ENCODE measurements at regions not wholly inside any gene's neighbourhood (a gene's known extent, or its start where the extent isn't known, plus 50 kb on each side); places are given as distances from the start of the nearest gene placed in this dataset.
"Not testable (repeated sequence)": the region's sequence is repeated elsewhere in the genome, so short reads cannot be mapped to it uniquely, and the experiment has no call there.

- DNase-seq: not testable (repeated sequence)
Measured at GRCh38 chr18:57879924-57880323, 76.8 kb upstream of the ATP8B1 start.

- DNase-seq: no peak
Measured at GRCh38 chr18:57869221-57869620, 66.1 kb upstream of the ATP8B1 start.

DNA sequence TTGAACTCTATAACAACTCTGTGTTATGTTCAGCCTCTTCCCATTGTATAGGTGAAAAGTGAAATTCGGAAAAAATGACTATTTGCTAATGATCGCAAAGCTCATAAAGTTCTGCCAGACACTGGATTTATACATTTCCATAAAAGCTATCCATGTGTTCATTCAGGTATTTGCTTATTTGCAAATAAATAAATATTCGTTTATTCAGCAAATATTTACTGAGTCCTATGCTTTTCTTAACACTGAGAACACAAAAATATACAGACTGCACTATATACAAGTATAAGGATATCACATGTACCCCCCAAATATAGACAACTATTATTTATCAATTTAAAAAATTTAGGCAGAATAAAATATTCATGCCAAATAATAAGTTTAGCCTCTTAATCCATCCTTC, 63.2 kb upstream of the ATP8B1 start:
- no peak for DNase-seq

DNA sequence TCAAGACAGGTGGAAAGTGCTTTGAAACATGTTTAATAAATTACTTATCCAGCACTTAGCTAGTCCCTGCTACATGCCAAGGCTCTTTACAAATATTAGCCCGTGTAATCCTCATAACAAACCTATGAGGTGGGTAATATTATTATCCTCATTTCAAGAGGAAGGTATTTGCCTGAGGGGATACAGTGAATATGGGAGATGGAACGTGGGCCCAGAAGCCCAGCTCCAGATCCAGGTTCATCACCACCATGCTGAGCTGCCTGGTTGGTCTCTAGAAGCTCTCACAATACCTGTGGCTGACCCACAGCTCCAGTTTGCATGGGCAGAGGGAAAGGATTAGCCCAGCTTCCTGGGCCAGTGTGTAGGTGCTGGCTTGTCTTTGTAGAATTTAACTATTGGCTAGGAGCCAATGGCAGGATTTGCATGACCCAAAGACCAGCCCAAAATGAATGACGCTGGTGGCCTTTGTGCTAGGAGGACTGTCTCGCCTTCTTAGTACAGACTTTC, 61.6 kb upstream of the ATP8B1 start:
- DNase-seq: no peak

- no peak for DNase-seq
Measured at GRCh38 chr18:57863706-57864105, 60.6 kb upstream of the ATP8B1 start.

GRCh38 chr18:57859314-57859713, 56.2 kb upstream of the ATP8B1 start:
- DNase-seq: peak; percentile 21

GRCh38 chr18:57856557-57857280, 53.6 kb upstream of the ATP8B1 start:
- DNase-seq: no peak

GRCh38 chr18:57856128-57856527, 53.0 kb upstream of the ATP8B1 start:
- no peak for DNase-seq

DNA sequence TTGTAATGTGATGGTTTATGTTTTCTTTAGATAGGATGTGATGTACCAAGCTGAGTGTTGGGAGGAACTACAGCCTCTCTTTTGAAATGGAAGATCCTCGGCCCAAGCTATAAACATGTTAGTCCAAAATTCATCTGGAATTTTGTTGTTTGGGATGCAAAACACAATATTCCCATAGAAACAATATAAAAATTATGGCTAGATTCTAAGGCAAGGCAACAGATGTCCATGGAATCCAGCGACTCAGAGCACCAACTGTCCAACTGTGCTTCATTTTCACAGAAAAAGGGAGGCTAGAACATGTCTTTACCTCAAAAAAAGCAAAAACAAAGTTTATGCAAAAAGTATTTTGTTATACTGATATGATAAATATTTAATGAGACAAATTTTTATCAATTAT, 52.4 kb upstream of the ATP8B1 start:
- no peak for DNase-seq

- DNase-seq: no peak
Measured at GRCh38 chr18:57854726-57855125, 51.6 kb upstream of the ATP8B1 start.

DNA sequence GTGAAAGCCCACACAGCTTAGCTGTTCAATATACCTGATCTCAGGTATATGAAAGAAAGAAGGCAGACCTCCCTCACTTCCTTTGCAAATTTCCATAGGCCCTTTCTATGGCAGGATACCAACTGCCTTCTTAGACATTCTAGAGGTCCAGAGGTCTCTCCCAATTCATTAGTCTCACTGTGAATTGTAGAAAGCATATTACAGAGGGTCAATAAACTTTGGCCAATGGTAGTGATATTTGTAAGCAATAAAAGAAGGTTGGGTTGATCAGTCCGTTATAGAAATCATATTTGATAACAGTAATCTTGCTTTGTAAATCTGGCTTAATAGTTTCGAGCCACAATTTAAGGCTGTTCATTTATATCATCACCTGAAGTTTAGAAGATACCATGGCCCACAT, 50.7 kb upstream of the ATP8B1 start:
- DNase-seq: no peak

GRCh38 chr18:57853133-57853532, 50.0 kb upstream of the ATP8B1 start:
- no peak for DNase-seq
